Fibroblast of lung (primary cell): ENCODE measurements at regions not wholly inside any gene's neighbourhood (a gene's known extent, or its start where the extent isn't known, plus 50 kb on each side); places are given as distances from the start of the nearest gene placed in this dataset.
"Not testable (repeated sequence)": the region's sequence is repeated elsewhere in the genome, so short reads cannot be mapped to it uniquely, and the experiment has no call there.

Experiments
- DNase-seq, 2 donors: peaks; one replicate each; pipeline versions ENCODE4 v3.0.0 to v3.0.0-alpha.2; 2010; ENCODE audit warnings: low read depth in 2 of 2
- H2AFZ ChIP-seq: 2 replicates; pipeline ENCODE4 v1.5.1; 2012; ENCODE audit warnings: low read length, control low read depth, inconsistent platforms
- H3K27ac ChIP-seq: 2 replicates; pipeline ENCODE4 v1.5.1; 2011; ENCODE audit warnings: low read length, control low read depth; ENCODE audit not compliant: insufficient read depth
- H3K27me3 ChIP-seq: 2 replicates; pipeline ENCODE4 v1.5.1; 2011; ENCODE audit warnings: mild to moderate bottlenecking, low read length; ENCODE audit not compliant: control insufficient read depth, insufficient read depth
- H3K36me3 ChIP-seq: 2 replicates; pipeline ENCODE4 v1.5.1; 2011; ENCODE audit warnings: low read length; ENCODE audit not compliant: control insufficient read depth, insufficient read depth
- H3K4me1 ChIP-seq: 2 replicates; pipeline ENCODE4 v1.5.1; 2011; ENCODE audit warnings: low read length; ENCODE audit not compliant: control insufficient read depth, insufficient read depth; ENCODE audit errors: extremely low read depth
- H3K4me2 ChIP-seq: 2 replicates; pipeline ENCODE4 v1.5.1; 2011; ENCODE audit warnings: low read length, control low read depth; ENCODE audit not compliant: insufficient read depth; ENCODE audit errors: extremely low read depth
- H3K4me3 ChIP-seq, 4 experiments: fragments of 200-600 bp in 1 of 4; sonication (generic) in 1 of 4; replicated peaks in 1 of 4; 2 replicates each; pipeline ENCODE4 v1.5.1; 2011 to 2016; ENCODE audit warnings: low read length in 4 of 4, low read depth in 3 of 4, mild to moderate bottlenecking in 3 of 4, control low read depth in 2 of 4, inconsistent platforms in 1 of 4, mixed read lengths in 1 of 4; ENCODE audit not compliant: insufficient read depth in 1 of 4; ENCODE audit errors: control extremely low read depth in 1 of 4
- H3K79me2 ChIP-seq: 2 replicates; pipeline ENCODE4 v1.5.1; 2012; ENCODE audit warnings: mild to moderate bottlenecking, low read length, inconsistent platforms; ENCODE audit not compliant: control insufficient read depth, insufficient read depth
- H3K9ac ChIP-seq: 2 replicates; pipeline ENCODE4 v1.5.1; 2011; ENCODE audit warnings: mild to moderate bottlenecking, low read length, control low read depth; ENCODE audit not compliant: insufficient read depth
- H3K9me3 ChIP-seq: 2 replicates; pipeline ENCODE4 v1.5.1; 2012; ENCODE audit warnings: low read depth, low read length; ENCODE audit not compliant: control insufficient read depth, insufficient read depth
- H4K20me1 ChIP-seq: 2 replicates; pipeline ENCODE4 v1.5.1; 2011; ENCODE audit warnings: low read length; ENCODE audit not compliant: control insufficient read depth, insufficient read depth; ENCODE audit errors: extremely low read depth
- EZH2 ChIP-seq: IDR thresholded peaks from 2 replicates; pipeline ENCODE4 v1.5.1; 2012; ENCODE audit warnings: low read length, control low read depth, mild to moderate bottlenecking; ENCODE audit errors: missing control alignments
- TF ChIP-seq, protein P1 (sequence below), 2 donors: IDR thresholded peaks in 1 of 2; conservative IDR thresholded peaks in 1 of 2; 1 replicate in 1 of 2; 2 replicates in 1 of 2; pipeline ENCODE4 v1.5.1; 2011 to 2012; ENCODE audit warnings: low read length in 2 of 2, control low read depth in 1 of 2, inconsistent platforms in 1 of 2, low read depth in 1 of 2, mild to moderate bottlenecking in 1 of 2

DNA sequence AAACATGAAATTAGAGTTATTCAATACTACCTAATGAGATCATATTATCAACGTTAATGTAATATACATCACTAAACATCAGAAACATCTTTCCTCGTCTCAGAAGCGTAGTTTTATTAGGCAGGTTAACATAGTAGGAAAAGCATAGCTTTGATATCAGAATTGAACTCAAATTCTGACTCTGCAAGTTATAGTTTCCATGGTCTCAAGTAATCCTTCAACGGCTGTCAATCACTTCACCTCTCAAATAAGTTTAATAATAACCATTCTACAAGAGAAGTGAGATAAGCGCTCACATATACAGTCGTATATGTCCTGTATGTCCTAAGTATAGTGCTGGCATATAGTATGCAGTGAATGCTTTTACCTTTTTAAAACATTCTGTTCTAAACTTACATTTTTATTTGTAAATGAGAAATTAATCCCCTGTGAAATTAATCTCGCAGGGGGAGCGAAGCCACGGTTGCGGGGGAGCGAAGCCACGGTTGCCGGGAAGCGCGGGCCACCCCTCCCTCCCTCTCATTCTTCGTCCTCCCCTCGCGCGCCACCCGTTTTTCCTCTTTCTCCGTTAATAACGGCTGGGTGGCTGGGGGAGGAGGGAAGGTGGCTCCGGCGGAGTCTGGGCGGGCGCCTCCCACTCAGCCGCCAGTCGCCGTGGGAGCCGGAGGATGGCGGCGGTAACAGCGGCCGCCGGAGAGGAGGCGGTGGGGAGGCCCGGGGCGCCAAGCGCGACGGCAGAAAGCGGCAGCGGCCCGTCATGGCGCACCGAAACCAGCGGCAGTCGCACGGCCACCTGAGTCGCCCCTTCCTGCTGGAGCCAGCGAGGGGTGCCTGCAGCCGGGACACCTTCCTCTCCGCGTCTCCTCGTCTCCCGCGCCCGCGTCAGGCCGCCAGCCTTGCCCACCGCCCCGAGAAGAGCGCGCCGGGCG is 163.8 kb downstream of the KBTBD2 start:
- Histone ChIP-seq H3K9ac (peak overlapping the region; percentile 69), H2AFZ (peak overlapping the region; percentile 67), H3K4me3 (peak overlapping the region; percentile 53 to 65 (median 56)), H3K27ac (peak overlapping the region; percentile 28)
- not testable (repeated sequence) for H3K4me2 ChIP-seq, H3K79me2 ChIP-seq, H4K20me1 ChIP-seq, H3K4me1 ChIP-seq, H3K36me3 ChIP-seq, H3K9me3 ChIP-seq, H3K27me3 ChIP-seq
- peak; percentile 33 to 54 for DNase-seq

DNA sequence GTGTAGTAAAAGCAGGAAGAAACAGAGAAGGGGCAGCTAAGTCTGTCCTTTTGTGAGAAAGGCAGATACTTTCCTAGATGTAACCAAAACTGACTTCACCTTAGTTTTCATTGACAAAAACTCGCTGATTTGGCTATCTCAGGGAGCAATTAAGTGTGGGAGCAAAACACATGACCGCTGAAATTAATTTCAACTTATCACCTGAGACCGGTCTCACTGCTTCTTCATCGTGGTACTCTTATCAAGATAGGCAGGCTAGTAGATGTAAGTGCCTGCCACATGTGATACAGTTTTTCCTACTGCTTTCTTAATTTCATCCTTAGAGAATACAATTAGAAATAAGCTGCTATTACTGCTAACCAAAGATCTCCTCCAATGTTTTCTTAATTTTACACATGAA is 168.7 kb downstream of the KBTBD2 start:
- H3K27ac ChIP-seq, H3K36me3 ChIP-seq, H2AFZ ChIP-seq, H3K9ac ChIP-seq, DNase-seq, H3K4me3 ChIP-seq, H4K20me1 ChIP-seq, H3K79me2 ChIP-seq, H3K27me3 ChIP-seq, H3K4me1 ChIP-seq, H3K4me2 ChIP-seq, H3K9me3 ChIP-seq: not testable (repeated sequence)

- DNase-seq = no peak
- no peak for TF ChIP-seq EZH2
- TF ChIP-seq, protein P1, sequence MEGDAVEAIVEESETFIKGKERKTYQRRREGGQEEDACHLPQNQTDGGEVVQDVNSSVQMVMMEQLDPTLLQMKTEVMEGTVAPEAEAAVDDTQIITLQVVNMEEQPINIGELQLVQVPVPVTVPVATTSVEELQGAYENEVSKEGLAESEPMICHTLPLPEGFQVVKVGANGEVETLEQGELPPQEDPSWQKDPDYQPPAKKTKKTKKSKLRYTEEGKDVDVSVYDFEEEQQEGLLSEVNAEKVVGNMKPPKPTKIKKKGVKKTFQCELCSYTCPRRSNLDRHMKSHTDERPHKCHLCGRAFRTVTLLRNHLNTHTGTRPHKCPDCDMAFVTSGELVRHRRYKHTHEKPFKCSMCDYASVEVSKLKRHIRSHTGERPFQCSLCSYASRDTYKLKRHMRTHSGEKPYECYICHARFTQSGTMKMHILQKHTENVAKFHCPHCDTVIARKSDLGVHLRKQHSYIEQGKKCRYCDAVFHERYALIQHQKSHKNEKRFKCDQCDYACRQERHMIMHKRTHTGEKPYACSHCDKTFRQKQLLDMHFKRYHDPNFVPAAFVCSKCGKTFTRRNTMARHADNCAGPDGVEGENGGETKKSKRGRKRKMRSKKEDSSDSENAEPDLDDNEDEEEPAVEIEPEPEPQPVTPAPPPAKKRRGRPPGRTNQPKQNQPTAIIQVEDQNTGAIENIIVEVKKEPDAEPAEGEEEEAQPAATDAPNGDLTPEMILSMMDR (conservative IDR thresholded peaks at IDR 0.05 in 1 of 2, IDR thresholded peaks at IDR 0.05 in 1 of 2; ENCODE audit: low read depth in 1 of 2, low read length in 2 of 2) = no peak
- no peaks in the 10 kb centered on the region for H3K27me3 ChIP-seq
- no peak overlapping the region for H3K27ac ChIP-seq
- no peaks in the 10 kb centered on the region for H4K20me1 ChIP-seq
- H3K4me3 ChIP-seq = no peak overlapping the region
- H3K79me2 ChIP-seq = no peaks in the 10 kb centered on the region
- no peak overlapping the region for H3K4me2 ChIP-seq
- no peaks in the 10 kb centered on the region for H3K4me1 ChIP-seq
- no peak overlapping the region for H3K9ac ChIP-seq
- no peak overlapping the region for H2AFZ ChIP-seq
- no peaks in the 10 kb centered on the region for H3K9me3 ChIP-seq
- H3K36me3 ChIP-seq = no peaks in the 10 kb centered on the region
Measured at GRCh38 chr7:32694182-32694581, 197.4 kb downstream of the KBTBD2 start.
